Activated B cell treated with CpG ODN at 0.5 μM for 24 hours (primary cell): ENCODE measurements at regions not wholly inside any gene's neighbourhood (a gene's known extent, or its start where the extent isn't known, plus 50 kb on each side); places are given as distances from the start of the nearest gene placed in this dataset.
"Not testable (repeated sequence)": the region's sequence is repeated elsewhere in the genome, so short reads cannot be mapped to it uniquely, and the experiment has no call there.

Experiments used
- ATAC-seq: fragments of 200-7000 bp; cut with Tn5 transposase; one replicate; pipeline ENCODE4 v1.10.0; 2021; ENCODE audit warnings: low read depth, mild to moderate bottlenecking, moderate library complexity
- CTCF ChIA-PET: fragments of 350-600 bp; sonication (Branson Sonifier 250); formaldehyde crosslinking; loops from one replicate; lab custom pipeline; 2021; ENCODE audit warnings: antibody characterized with exemption; lab: Charles Lee
- POLR2A ChIA-PET: fragments of 350-600 bp; sonication (Branson Sonifier 250); formaldehyde crosslinking; loops from one replicate; lab custom pipeline; 2021; ENCODE audit warnings: antibody characterized with exemption; lab: Charles Lee
- DNase-seq: peaks from one replicate; pipeline ENCODE4 v3.0.0; 2022
- H3K27ac Mint-ChIP-seq: one replicate; pipeline ENCODE4 v1.8.0; 2020; ENCODE audit warnings: mixed read lengths
- H3K27me3 Mint-ChIP-seq: one replicate; pipeline ENCODE4 v1.8.0; 2021; ENCODE audit warnings: mixed read lengths
- H3K36me3 Mint-ChIP-seq: one replicate; pipeline ENCODE4 v1.8.0; 2021; ENCODE audit warnings: low read depth, mixed read lengths
- H3K4me1 Mint-ChIP-seq: one replicate; pipeline ENCODE4 v1.8.0; 2021; ENCODE audit warnings: mixed read lengths
- H3K4me3 Mint-ChIP-seq: one replicate; pipeline ENCODE4 v1.8.0; 2020; ENCODE audit warnings: mild to moderate bottlenecking, mixed read lengths
- H3K9me3 Mint-ChIP-seq: one replicate; pipeline ENCODE4 v1.8.0; 2020; ENCODE audit warnings: mixed read lengths
- CTCF ChIP-seq: fragments of 200-600 bp; IDR thresholded peaks from one replicate; pipeline ENCODE4 v1.8.0; 2022; ENCODE audit warnings: antibody characterized with exemption, mild to moderate bottlenecking
- intact Hi-C: fragments of 100-400 bp; cut with micrococcal nuclease; formaldehyde crosslinking; loops from one replicate; pipeline ENCODE4 v1.15.1; 2024

- ChIA-PET POLR2A (no interaction called here), CTCF (no interaction called here)
- no peaks in the 10 kb centered on the region for H3K27me3 Mint-ChIP-seq
- no peak overlapping the region for H3K4me3 Mint-ChIP-seq
- H3K4me1 Mint-ChIP-seq, result no peaks in the 10 kb centered on the region
- H3K27ac Mint-ChIP-seq, result no peak overlapping the region
- ATAC-seq (no peak), DNase-seq (no peak)
- peaks cover 4% of the 10 kb centered on the region for H3K9me3 Mint-ChIP-seq
- H3K36me3 Mint-ChIP-seq, result no peaks in the 10 kb centered on the region
- no peak for TF ChIP-seq CTCF
- intact Hi-C loops, result no loop called here
These were observed 484.0 kb downstream of the PRDM9 start for GRCh38 chr5:23991406-23991805.

GRCh38 chr5:23994581-23995370 lies 487.4 kb downstream of the PRDM9 start:
- H3K9me3 Mint-ChIP-seq, result peaks cover 4% of the 10 kb centered on the region
- POLR2A ChIA-PET, result no interaction called here
- ATAC-seq, result no peak

GRCh38 chr5:23996525-23996924 lies 489.1 kb downstream of the PRDM9 start:
- TF ChIP-seq CTCF, result no peak
- Mint-ChIP-seq H3K36me3 (no peaks in the 10 kb centered on the region), H3K4me1 (no peaks in the 10 kb centered on the region), H3K4me3 (no peak overlapping the region), H3K27me3 (no peaks in the 10 kb centered on the region), H3K9me3 (peaks cover 4% of the 10 kb centered on the region), H3K27ac (no peak overlapping the region)
- DNase-seq, result no peak
- ChIA-PET CTCF (no interaction called here), POLR2A (no interaction called here)
- intact Hi-C loops, result no loop called here
- ATAC-seq, result no peak

More at GRCh38 chr5:23994581-23995370, 487.4 kb downstream of the PRDM9 start:
- Mint-ChIP-seq H3K36me3 (no peaks in the 10 kb centered on the region), H3K4me3 (no peak overlapping the region), H3K27ac (no peak overlapping the region), H3K4me1 (no peaks in the 10 kb centered on the region), H3K27me3 (no peaks in the 10 kb centered on the region)
- TF ChIP-seq CTCF, result no peak
- DNase-seq, result no peak
- intact Hi-C loops, result no loop called here
- CTCF ChIA-PET, result no interaction called here

GRCh38 chr5:24005384-24005783 lies 498.0 kb downstream of the PRDM9 start:
- ATAC-seq (no peak), DNase-seq (no peak)
- POLR2A ChIA-PET, result no interaction called here
- Mint-ChIP-seq H3K27me3 (no peaks in the 10 kb centered on the region), H3K4me1 (no peaks in the 10 kb centered on the region), H3K27ac (no peak overlapping the region), H3K4me3 (no peak overlapping the region), H3K9me3 (peaks cover 7% of the 10 kb centered on the region), H3K36me3 (no peaks in the 10 kb centered on the region)
- CTCF ChIA-PET, result no interaction called here
- intact Hi-C loops, result no loop called here
- TF ChIP-seq CTCF, result no peak

- CTCF ChIA-PET, H3K27me3 Mint-ChIP-seq, H3K9me3 Mint-ChIP-seq, H3K4me1 Mint-ChIP-seq, H3K36me3 Mint-ChIP-seq, POLR2A ChIA-PET, H3K27ac Mint-ChIP-seq, H3K4me3 Mint-ChIP-seq, intact Hi-C loops, ATAC-seq, DNase-seq: not testable (repeated sequence)
These were observed 510.3 kb downstream of the PRDM9 start for GRCh38 chr5:24017710-24018109.
